Naive thymus-derived CD4-positive, alpha-beta T cell (primary cell): ENCODE measurements at regions not wholly inside any gene's neighbourhood (a gene's known extent, or its start where the extent isn't known, plus 50 kb on each side); places are given as distances from the start of the nearest gene placed in this dataset.
"Not testable (repeated sequence)": the region's sequence is repeated elsewhere in the genome, so short reads cannot be mapped to it uniquely, and the experiment has no call there.

ENCODE experiments used
- ATAC-seq: fragments of 150-1000 bp; cut with Tn5 transposase; 2 replicates; pipeline ENCODE4 v1.10.0; 2021; ENCODE audit warnings: mild to moderate bottlenecking, moderate library complexity
- CTCF ChIA-PET: fragments of 350-600 bp; sonication (Branson Sonifier 250); formaldehyde crosslinking; loops from one replicate; lab custom pipeline; 2021; ENCODE audit warnings: antibody characterized with exemption; lab: Charles Lee
- POLR2A ChIA-PET: fragments of 350-600 bp; sonication (Branson Sonifier 250); formaldehyde crosslinking; loops from one replicate; lab custom pipeline; 2021; ENCODE audit warnings: antibody characterized with exemption, inconsistent platforms; lab: Charles Lee
- DNase-seq, 9 donors: peaks; one replicate each; pipeline versions ENCODE4 v3.0.0 to v3.0.0-alpha.2; 2020 to 2022; ENCODE audit warnings: mixed read lengths in 1 of 9
- H3K27ac ChIP-seq: one replicate; pipeline ENCODE4 v1.7.0; 2013; ENCODE audit warnings: mild to moderate bottlenecking, low read depth, low read length, moderate library complexity
- H3K27me3 ChIP-seq, 2 donors: one replicate each; pipeline ENCODE4 v1.7.0; 2013; ENCODE audit warnings: low read length in 2 of 2, mild to moderate bottlenecking in 2 of 2, moderate library complexity in 2 of 2; ENCODE audit not compliant: control insufficient read depth in 2 of 2, insufficient read depth in 2 of 2
- H3K36me3 ChIP-seq, 3 experiments: 1 replicate in 2 of 3; 2 replicates in 1 of 3; pipeline ENCODE4 v1.7.0; 2013; ENCODE audit warnings: low read length in 3 of 3, mild to moderate bottlenecking in 3 of 3, moderate library complexity in 1 of 3; ENCODE audit not compliant: insufficient read depth in 3 of 3, control insufficient read depth in 2 of 3
- H3K4me1 ChIP-seq, 2 donors: one replicate each; pipeline ENCODE4 v1.7.0; 2013; ENCODE audit warnings: low read length in 2 of 2, mild to moderate bottlenecking in 2 of 2, moderate library complexity in 1 of 2; ENCODE audit not compliant: control insufficient read depth in 2 of 2, insufficient read depth in 2 of 2
- H3K4me3 ChIP-seq: 2 replicates; pipeline ENCODE4 v1.7.0; 2013; ENCODE audit warnings: mild to moderate bottlenecking, low read length
- H3K9me3 ChIP-seq, 3 experiments: 1 replicate in 2 of 3; 2 replicates in 1 of 3; pipeline ENCODE4 v1.7.0; 2013; ENCODE audit warnings: low read length in 3 of 3; ENCODE audit not compliant: control insufficient read depth in 2 of 3
- H3K27ac Mint-ChIP-seq, 9 donors: one replicate each; pipeline ENCODE4 v1.8.0; 2020 to 2022; ENCODE audit warnings: mixed read lengths in 9 of 9, mild to moderate bottlenecking in 8 of 9, moderate library complexity in 5 of 9, inconsistent platforms in 2 of 9
- H3K27me3 Mint-ChIP-seq, 5 donors: one replicate each; pipeline ENCODE4 v1.8.0; 2021 to 2022; ENCODE audit warnings: mixed read lengths in 5 of 5, mild to moderate bottlenecking in 1 of 5
- H3K36me3 Mint-ChIP-seq, 5 donors: one replicate each; pipeline ENCODE4 v1.8.0; 2020 to 2022; ENCODE audit warnings: mixed read lengths in 5 of 5, mild to moderate bottlenecking in 3 of 5, inconsistent platforms in 1 of 5
- H3K4me1 Mint-ChIP-seq, 7 donors: one replicate each; pipeline ENCODE4 v1.8.0; 2020 to 2022; ENCODE audit warnings: mixed read lengths in 7 of 7, mild to moderate bottlenecking in 3 of 7, inconsistent platforms in 1 of 7
- H3K4me3 Mint-ChIP-seq, 10 donors: one replicate each; pipeline ENCODE4 v1.8.0; 2020 to 2022; ENCODE audit warnings: mild to moderate bottlenecking in 10 of 10, mixed read lengths in 10 of 10, moderate library complexity in 6 of 10, inconsistent platforms in 2 of 10
- H3K9me3 Mint-ChIP-seq, 11 donors: one replicate each; pipeline ENCODE4 v1.8.0; 2020 to 2022; ENCODE audit warnings: mixed read lengths in 11 of 11, mild to moderate bottlenecking in 4 of 11, inconsistent platforms in 1 of 11, moderate library complexity in 1 of 11
- intact Hi-C, 2 donors: fragments of 100-400 bp; cut with micrococcal nuclease; formaldehyde crosslinking; loops; one replicate each; pipeline ENCODE4 v1.15.1; 2023

DNA sequence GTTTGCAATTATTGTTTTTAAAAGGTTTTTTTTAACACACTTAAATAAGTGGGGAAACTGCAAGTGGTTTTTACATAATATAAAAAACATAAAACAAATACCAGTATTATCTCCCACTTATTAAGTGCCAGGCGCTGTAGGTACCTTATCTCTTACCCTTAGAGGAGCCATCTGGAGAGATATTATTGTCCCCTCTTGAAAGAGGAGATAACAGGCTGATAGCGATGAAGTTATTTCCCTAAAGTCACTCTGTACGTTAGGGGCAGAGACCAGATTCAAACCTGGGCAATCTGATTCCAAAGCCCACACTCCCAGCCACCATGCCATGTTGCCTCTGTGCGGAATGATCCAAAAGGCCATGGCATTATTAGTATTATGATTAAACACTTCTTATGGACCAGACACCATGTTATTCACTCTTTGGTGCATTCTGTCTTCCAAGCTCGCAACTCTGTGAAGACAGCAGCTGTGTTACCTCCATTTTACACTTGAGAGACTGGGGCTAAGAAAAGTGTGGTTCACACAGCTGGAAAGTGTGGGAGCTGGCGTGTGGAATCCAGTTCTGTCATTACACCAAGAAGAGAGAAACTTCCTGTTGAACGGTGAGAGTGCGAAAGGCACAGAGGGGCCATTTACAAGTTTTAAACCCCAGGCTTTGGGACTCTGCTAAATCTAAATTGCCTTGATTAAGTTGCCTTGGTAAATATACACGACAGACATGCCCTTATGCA, 79.9 kb upstream of the MITF start:
- intact Hi-C loops: no loop called here
- H3K4me1 Mint-ChIP-seq: no peaks in the 10 kb centered on the region
- Histone ChIP-seq H3K4me3 (no peak overlapping the region), H3K4me1 (no peaks in the 10 kb centered on the region), H3K27me3 (no peaks in the 10 kb centered on the region), H3K36me3 (no peaks in the 10 kb centered on the region), H3K9me3 (no peaks in the 10 kb centered on the region), H3K27ac (no peak overlapping the region)
- no peaks in the 10 kb centered on the region for H3K27me3 Mint-ChIP-seq
- CTCF ChIA-PET: no interaction called here
- H3K9me3 Mint-ChIP-seq: peaks cover 0 to 2% (median 0%) of the 10 kb centered on the region in 11 donors
- no peaks in the 10 kb centered on the region for H3K36me3 Mint-ChIP-seq
- DNase-seq: no peak
- POLR2A ChIA-PET: no interaction called here
- H3K4me3 Mint-ChIP-seq: no peak overlapping the region
- no peak overlapping the region for H3K27ac Mint-ChIP-seq
- no peak for ATAC-seq

DNA sequence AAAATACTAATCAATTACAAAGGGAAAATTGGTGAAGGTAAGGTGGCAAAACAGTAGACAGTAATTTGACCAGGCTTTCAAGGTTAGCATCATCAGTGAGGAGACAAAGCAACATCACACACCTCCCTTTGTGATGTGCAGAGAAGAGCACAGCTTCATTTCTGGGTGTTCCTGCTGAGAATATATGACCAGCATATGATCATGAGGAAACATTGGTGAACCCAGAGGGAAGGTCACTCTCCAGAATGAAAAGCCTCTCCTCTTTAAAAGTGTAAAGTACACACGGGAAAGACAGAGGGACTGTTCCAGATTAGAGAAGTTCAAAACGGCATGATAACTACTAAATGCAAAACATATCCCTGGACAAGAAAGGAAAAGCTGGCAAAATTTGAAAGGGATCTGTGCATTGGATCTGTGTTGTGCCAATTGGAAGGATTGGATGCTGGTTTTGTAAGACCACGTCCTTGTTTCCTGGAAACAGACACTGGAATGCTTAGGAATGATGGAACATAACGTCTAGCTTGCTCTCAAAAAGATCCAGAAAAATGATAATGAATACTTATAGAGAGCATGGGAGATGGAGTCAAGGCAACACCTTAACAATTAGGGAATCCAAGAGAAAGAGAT, 80.6 kb upstream of the MITF start:
- Mint-ChIP-seq H3K9me3 (peaks cover 0 to 2% (median 0%) of the 10 kb centered on the region in 11 donors), H3K4me1 (no peaks in the 10 kb centered on the region), H3K36me3 (no peaks in the 10 kb centered on the region), H3K27ac (no peak overlapping the region), H3K4me3 (no peak overlapping the region), H3K27me3 (no peaks in the 10 kb centered on the region)
- Histone ChIP-seq H3K27me3 (no peaks in the 10 kb centered on the region), H3K9me3 (no peaks in the 10 kb centered on the region), H3K27ac (no peak overlapping the region), H3K4me3 (no peak overlapping the region), H3K36me3 (no peaks in the 10 kb centered on the region), H3K4me1 (no peaks in the 10 kb centered on the region)
- CTCF ChIA-PET: no interaction called here
- intact Hi-C loops: no loop called here
- DNase-seq: no peak
- ATAC-seq: no peak
- POLR2A ChIA-PET: no interaction called here

- H3K36me3 Mint-ChIP-seq, H3K27me3 Mint-ChIP-seq, ATAC-seq, intact Hi-C loops, H3K4me1 Mint-ChIP-seq, H3K4me3 ChIP-seq, POLR2A ChIA-PET, H3K27ac Mint-ChIP-seq, H3K36me3 ChIP-seq, CTCF ChIA-PET, H3K4me1 ChIP-seq, H3K4me3 Mint-ChIP-seq, DNase-seq, H3K9me3 ChIP-seq, H3K27ac ChIP-seq, H3K27me3 ChIP-seq, H3K9me3 Mint-ChIP-seq: not testable (repeated sequence)
These were observed 82.2 kb upstream of the MITF start for GRCh38 chr3:69657030-69657429.

GRCh38 chr3:69651765-69652164, 87.5 kb upstream of the MITF start:
- Histone ChIP-seq H3K4me3 (no peak overlapping the region), H3K36me3 (no peaks in the 10 kb centered on the region), H3K9me3 (no peaks in the 10 kb centered on the region), H3K27ac (no peak overlapping the region), H3K4me1 (no peaks in the 10 kb centered on the region), H3K27me3 (no peaks in the 10 kb centered on the region)
- peaks cover 0 to 7% (median 0%) of the 10 kb centered on the region in 11 donors for H3K9me3 Mint-ChIP-seq
- peaks cover 0 to 10% (median 3%) of the 10 kb centered on the region in 5 donors for H3K27me3 Mint-ChIP-seq
- ATAC-seq: no peak
- no peak for DNase-seq
- H3K27ac Mint-ChIP-seq: no peak overlapping the region
- no peaks in the 10 kb centered on the region for H3K4me1 Mint-ChIP-seq
- no peaks in the 10 kb centered on the region for H3K36me3 Mint-ChIP-seq
- intact Hi-C loops: no loop called here
- CTCF ChIA-PET: no interaction called here
- no peak overlapping the region for H3K4me3 Mint-ChIP-seq
- POLR2A ChIA-PET: no interaction called here

DNA sequence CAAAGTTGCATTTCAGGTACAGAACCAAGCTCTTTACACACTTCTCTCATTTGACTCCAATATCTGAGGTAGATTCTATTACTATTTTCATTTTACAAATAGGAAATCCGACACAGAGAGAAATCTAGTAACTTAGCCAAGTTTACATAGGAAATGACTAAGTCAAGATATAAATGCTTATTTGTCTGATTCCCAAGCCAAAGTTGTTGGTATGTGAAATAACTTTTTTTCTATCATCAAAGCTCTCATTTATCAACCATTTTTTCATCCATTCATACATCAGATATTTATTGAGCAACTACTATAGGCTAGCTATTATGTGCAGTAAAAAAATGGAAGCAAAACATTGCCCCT, 89.2 kb upstream of the MITF start:
- peaks cover 0 to 7% (median 0%) of the 10 kb centered on the region in 11 donors for H3K9me3 Mint-ChIP-seq
- DNase-seq (no peak), ATAC-seq (no peak)
- ChIA-PET POLR2A (no interaction called here), CTCF (no interaction called here)
- no peak overlapping the region for H3K27ac Mint-ChIP-seq
- Histone ChIP-seq H3K36me3 (no peaks in the 10 kb centered on the region), H3K4me1 (no peaks in the 10 kb centered on the region), H3K27me3 (no peaks in the 10 kb centered on the region), H3K4me3 (no peak overlapping the region), H3K9me3 (no peaks in the 10 kb centered on the region), H3K27ac (no peak overlapping the region)
- H3K36me3 Mint-ChIP-seq: no peaks in the 10 kb centered on the region
- peaks cover 0 to 10% (median 3%) of the 10 kb centered on the region in 5 donors for H3K27me3 Mint-ChIP-seq
- no peak overlapping the region for H3K4me3 Mint-ChIP-seq
- H3K4me1 Mint-ChIP-seq: no peaks in the 10 kb centered on the region
- intact Hi-C loops: no loop called here

- H3K9me3 ChIP-seq: no peaks in the 10 kb centered on the region
- POLR2A ChIA-PET: no interaction called here
- intact Hi-C loops: no loop called here
- CTCF ChIA-PET: no interaction called here
- H3K27ac Mint-ChIP-seq: no peak overlapping the region
- no peak overlapping the region for H3K4me3 ChIP-seq
- H3K27me3 Mint-ChIP-seq: peaks cover 0 to 10% (median 3%) of the 10 kb centered on the region in 5 donors
- DNase-seq (no peak), ATAC-seq (no peak)
- H3K9me3 Mint-ChIP-seq: peaks cover 0 to 7% (median 0%) of the 10 kb centered on the region in 11 donors
- H3K36me3 ChIP-seq: no peaks in the 10 kb centered on the region
- no peaks in the 10 kb centered on the region for H3K27me3 ChIP-seq
- no peak overlapping the region for H3K27ac ChIP-seq
- no peaks in the 10 kb centered on the region for H3K36me3 Mint-ChIP-seq
- no peak overlapping the region for H3K4me3 Mint-ChIP-seq
- no peaks in the 10 kb centered on the region for H3K4me1 ChIP-seq
- no peaks in the 10 kb centered on the region for H3K4me1 Mint-ChIP-seq
These were observed 89.9 kb upstream of the MITF start for GRCh38 chr3:69649120-69650065.
